HCT116 (cell line): ENCODE measurements at regions not wholly inside any gene's neighbourhood (a gene's known extent, or its start where the extent isn't known, plus 50 kb on each side); places are given as distances from the start of the nearest gene placed in this dataset.

Source experiments
- ATAC-seq: fragments of 200-7000 bp; cut with Tn5 transposase; 2 replicates; pipeline ENCODE4 v1.9.1; 2020; ENCODE audit warnings: mild to moderate bottlenecking, moderate library complexity
- BruUV-seq: library from RNA; stranded (reverse); fragments of 400-500 nt; replicated peaks from 2 replicates; lab custom pipeline; 2021; lab: Mats Ljungman, UMichigan
- CTCF ChIA-PET: fragments of 300-600 bp; sonication (Branson Sonifier 250); formaldehyde crosslinking; loops from one replicate; lab custom pipeline; 2021; ENCODE audit warnings: antibody characterized with exemption; lab: Charles Lee
- POLR2A ChIA-PET: fragments of 300-600, 350-600 bp; sonication (Branson Sonifier 250); formaldehyde crosslinking; loops from one replicate; lab custom pipeline; 2021; ENCODE audit warnings: antibody characterized with exemption; lab: Charles Lee
- RAD21 ChIA-PET, 2 experiments: fragments of 300-600 bp; sonication (Branson Sonifier 250); formaldehyde crosslinking; loops; one replicate each; lab custom pipeline; 2023; ENCODE audit warnings: low total read pairs in 2 of 2; ENCODE audit not compliant: uncharacterized antibody in 2 of 2, unreplicated experiment in 2 of 2, low non-redundant PET in 1 of 2; lab: Charles Lee
- DNase-seq: peaks from one replicate; pipeline ENCODE4 v3.0.0-alpha.2; 2010; ENCODE audit warnings: low read depth, low spot score
- H2AFZ ChIP-seq: fragments of 200-600 bp; shearing (Covaris generic), sonication (generic); 2 replicates; pipeline ENCODE4 v1.6.1; 2017; ENCODE audit warnings: low read depth, mixed run types, mixed read lengths, antibody characterized with exemption, low read length; ENCODE audit not compliant: poor library complexity, severe bottlenecking
- H3K27ac ChIP-seq: 2 replicates; pipeline ENCODE4 v1.5.1; 2012; ENCODE audit warnings: low read depth, low read length
- H3K27me3 ChIP-seq: fragments of 200-600 bp; sonication (generic); 2 replicates; pipeline ENCODE4 v1.6.1; 2016; ENCODE audit warnings: mixed run types, low read length, mixed read lengths; ENCODE audit not compliant: insufficient read depth
- H3K36me3 ChIP-seq, 2 experiments: fragments of 200-500 bp in 1 of 2; fragments of 200-600 bp in 1 of 2; sonication (Bioruptor generic) in 1 of 2; sonication (generic) in 1 of 2; 2 replicates each; pipeline versions ENCODE4 v1.5.1 to v1.6.1; 2014 to 2016; ENCODE audit warnings: low read length in 2 of 2, inconsistent platforms in 1 of 2, mixed read lengths in 1 of 2, mixed run types in 1 of 2; ENCODE audit not compliant: insufficient read depth in 2 of 2, control insufficient read depth in 1 of 2
- H3K4me1 ChIP-seq, 2 experiments: fragments of 200-600 bp in 1 of 2; sonication (generic) in 1 of 2; 2 replicates each; pipeline versions ENCODE4 v1.5.1 to v1.6.1; 2012 to 2017; ENCODE audit warnings: low read length in 2 of 2, inconsistent platforms in 1 of 2, mild to moderate bottlenecking in 1 of 2, mixed read lengths in 1 of 2, mixed run types in 1 of 2, moderate library complexity in 1 of 2; ENCODE audit not compliant: insufficient read depth in 2 of 2, control insufficient read depth in 1 of 2
- H3K4me2 ChIP-seq: fragments of 200-600 bp; sonication (generic); 2 replicates; pipeline ENCODE4 v1.6.1; 2017; ENCODE audit warnings: mixed run types, low read length, mixed read lengths
- H3K4me3 ChIP-seq, 2 experiments: fragments of 200-600 bp in 1 of 2; sonication (generic) in 1 of 2; replicated peaks in 1 of 2; 2 replicates each; pipeline ENCODE4 v1.5.1; 2011 to 2016; ENCODE audit warnings: low read length in 2 of 2, control low read depth in 1 of 2, low read depth in 1 of 2, mild to moderate bottlenecking in 1 of 2, mixed read lengths in 1 of 2, mixed run types in 1 of 2
- H3K79me2 ChIP-seq: fragments of 200-600 bp; sonication (generic); 2 replicates; pipeline ENCODE4 v1.6.1; 2017; ENCODE audit warnings: mild to moderate bottlenecking, mixed run types, low read length, moderate library complexity, mixed read lengths; ENCODE audit not compliant: insufficient read depth
- H3K9ac ChIP-seq: fragments of 200-600 bp; sonication (generic); 2 replicates; pipeline ENCODE4 v1.6.1; 2016; ENCODE audit warnings: low read length, mixed read lengths
- H3K9me2 ChIP-seq: fragments of 200-600 bp; sonication (generic), shearing (Covaris generic); 2 replicates; pipeline ENCODE4 v1.6.1; 2017; ENCODE audit warnings: mixed run types, mild to moderate bottlenecking, moderate library complexity; ENCODE audit not compliant: insufficient read depth
- H3K9me3 ChIP-seq, 2 experiments: fragments of 200-500 bp in 1 of 2; fragments of 200-600 bp in 1 of 2; sonication (Bioruptor generic) in 1 of 2; sonication (generic) in 1 of 2; 2 replicates each; pipeline ENCODE4 v1.6.1; 2014 to 2017; ENCODE audit warnings: low read length in 2 of 2, mixed read lengths in 2 of 2, inconsistent platforms in 1 of 2, low read depth in 1 of 2, mild to moderate bottlenecking in 1 of 2, mixed run types in 1 of 2, moderate library complexity in 1 of 2; ENCODE audit not compliant: control insufficient read depth in 1 of 2, insufficient read depth in 1 of 2
- H4K20me1 ChIP-seq: fragments of 200-600 bp; sonication (generic), shearing (Covaris generic); 2 replicates; pipeline ENCODE4 v1.6.1; 2017; ENCODE audit warnings: mixed run types, mild to moderate bottlenecking, moderate library complexity; ENCODE audit not compliant: insufficient read depth
- ATF3 ChIP-seq: IDR thresholded peaks from 2 replicates; pipeline ENCODE4 v1.6.1; 2012
- CBX3 ChIP-seq: IDR thresholded peaks from 2 replicates; pipeline ENCODE4 v1.6.1; 2012; ENCODE audit warnings: low read depth
- EGR1 ChIP-seq: IDR thresholded peaks from 2 replicates; pipeline ENCODE4 v1.6.1; 2012; ENCODE audit warnings: low read depth
- ELF1 ChIP-seq: IDR thresholded peaks from 2 replicates; pipeline ENCODE4 v1.6.1; 2012; ENCODE audit warnings: low read depth, borderline replicate concordance
- EZH2 ChIP-seq: fragments of 200-600 bp; sonication (generic); IDR thresholded peaks from 2 replicates; pipeline ENCODE4 v1.6.1; 2017; ENCODE audit warnings: antibody characterized with exemption, mixed run types
- EZH2phosphoT487 ChIP-seq: fragments of 200-600 bp; IDR thresholded peaks from 2 replicates; pipeline ENCODE4 v1.6.1; 2018; ENCODE audit warnings: antibody characterized with exemption, borderline replicate concordance
- FOSL1 ChIP-seq: IDR thresholded peaks from 2 replicates; pipeline ENCODE4 v1.6.1; 2012; ENCODE audit warnings: low read depth
- JUND ChIP-seq: IDR thresholded peaks from 2 replicates; pipeline ENCODE4 v1.6.1; 2012
- MAX ChIP-seq: IDR thresholded peaks from 2 replicates; pipeline ENCODE4 v1.6.1; 2012
- POLR2A ChIP-seq: IDR thresholded peaks from 2 replicates; pipeline ENCODE4 v1.7.0; 2011; ENCODE audit warnings: borderline replicate concordance; ENCODE audit not compliant: insufficient read depth, insufficient read length; ENCODE audit errors: extremely low read depth
- RAD21 ChIP-seq: IDR thresholded peaks from 2 replicates; pipeline ENCODE4 v1.6.1; 2012; ENCODE audit warnings: low read depth, mild to moderate bottlenecking
- SIN3A ChIP-seq: IDR thresholded peaks from 2 replicates; pipeline ENCODE4 v1.6.1; 2012; ENCODE audit warnings: low read depth
- SP1 ChIP-seq: IDR thresholded peaks from 2 replicates; pipeline ENCODE4 v1.6.1; 2012; ENCODE audit warnings: low read depth
- SRF ChIP-seq: IDR thresholded peaks from 2 replicates; pipeline ENCODE4 v1.6.1; 2012; ENCODE audit warnings: low read depth
- TCF7L2 ChIP-seq: IDR thresholded peaks from 2 replicates; pipeline ENCODE4 v1.7.0; 2011; ENCODE audit warnings: borderline replicate concordance, inconsistent platforms; ENCODE audit not compliant: insufficient read depth, insufficient read length; ENCODE audit errors: extremely low read depth
- YY1 ChIP-seq: IDR thresholded peaks from 2 replicates; pipeline ENCODE4 v1.6.1; 2011; ENCODE audit warnings: low read length, low read depth, moderate library complexity, mild to moderate bottlenecking; ENCODE audit not compliant: insufficient replicate concordance; ENCODE audit errors: extremely low read depth
- ZBTB33 ChIP-seq: IDR thresholded peaks from 2 replicates; pipeline ENCODE4 v1.6.1; 2011; ENCODE audit warnings: mild to moderate bottlenecking, low read length, moderate library complexity; ENCODE audit not compliant: insufficient replicate concordance; ENCODE audit errors: extremely low read depth
- ZFX ChIP-seq: fragments of 450-650 bp; IDR thresholded peaks from 2 replicates; pipeline ENCODE4 v1.6.1; 2017
- ZNF274 ChIP-seq: fragments of 200-500 bp; sonication (Bioruptor generic); IDR thresholded peaks from 2 replicates; pipeline ENCODE4 v1.6.1; 2014; ENCODE audit warnings: mild to moderate bottlenecking, low read depth, low read length, inconsistent platforms
- intact Hi-C: fragments of 100-400 bp; cut with micrococcal nuclease; formaldehyde crosslinking; loops from 2 replicates; pipeline ENCODE4 v1.10.0; 2022

- RAD21 ChIA-PET = no interaction called here
- intact Hi-C loops = no loop called here
- CTCF ChIA-PET = no interaction called here
- no peak overlapping the region for H2AFZ ChIP-seq
- H3K4me3 ChIP-seq = no peak overlapping the region
- DNase-seq = no peak
- H3K27ac ChIP-seq = no peak overlapping the region
- H3K36me3 ChIP-seq = no peaks in the 10 kb centered on the region
- ATAC-seq = no peak
- no peaks in the 10 kb centered on the region for H3K79me2 ChIP-seq
- no peaks in the 10 kb centered on the region for H3K27me3 ChIP-seq
- no peaks in the 10 kb centered on the region for H3K9me2 ChIP-seq
- POLR2A ChIA-PET = no interaction called here
- no peak for TF ChIP-seq EZH2
- TF ChIP-seq RAD21 = no peak
- TF ChIP-seq POLR2A = no peak
- TF ChIP-seq MAX = no peak
- no peak for TF ChIP-seq ZNF274
- TF ChIP-seq YY1 = no peak
- no peak for TF ChIP-seq ZBTB33
- TF ChIP-seq, all 23 proteins: peak for 0
- Histone ChIP-seq H4K20me1 (no peaks in the 10 kb centered on the region), H3K4me2 (no peak overlapping the region), H3K9ac (no peak overlapping the region), H3K4me1 (no peaks in the 10 kb centered on the region), H3K9me3 (no peaks in the 10 kb centered on the region)
- BruUV-seq = no TSS peak
Observed at GRCh38 chr13:82879921-82880320, 1002.4 kb downstream of the SLITRK1 start.

- no peaks in the 10 kb centered on the region for H3K36me3 ChIP-seq
- no peaks in the 10 kb centered on the region for H3K4me1 ChIP-seq
- no peak overlapping the region for H2AFZ ChIP-seq
- intact Hi-C loops = no loop called here
- DNase-seq (no peak), ATAC-seq (no peak)
- H3K9me3 ChIP-seq = no peaks in the 10 kb centered on the region
- CTCF ChIA-PET = no interaction called here
- POLR2A ChIA-PET = no interaction called here
- H3K79me2 ChIP-seq = no peaks in the 10 kb centered on the region
- TF ChIP-seq EZH2 (no peak), EGR1 (no peak), ELF1 (no peak), SP1 (no peak), YY1 (no peak), FOSL1 (no peak), SIN3A (no peak), TCF7L2 (no peak), ATF3 (no peak), ZBTB33 (no peak), EZH2phosphoT487 (no peak), JUND (no peak), ZNF274 (no peak), ZFX (no peak), SRF (no peak), CBX3 (no peak)
- TF ChIP-seq, all 23 proteins: peak for 0
- Histone ChIP-seq H3K9me2 (no peaks in the 10 kb centered on the region), H3K9ac (no peak overlapping the region), H3K4me3 (no peak overlapping the region), H4K20me1 (no peaks in the 10 kb centered on the region), H3K27ac (no peak overlapping the region), H3K4me2 (no peak overlapping the region), H3K27me3 (no peaks in the 10 kb centered on the region)
- no TSS peak for BruUV-seq
- RAD21 ChIA-PET = no interaction called here
Observed at GRCh38 chr13:82878536-82878935, 1003.7 kb downstream of the SLITRK1 start.
